ENCODE measurements at regions not wholly inside any gene's neighbourhood (a gene's known extent, or its start where the extent isn't known, plus 50 kb on each side); places are given as distances from the start of the nearest gene placed in this dataset.

GRCh38 chrX:139454743-139455142 is 75.8 kb upstream of the F9 start:
- FAIRE-seq: no peak
- no TSS peak for BruUV-seq (replicated peaks)
- TF ChIP-seq, protein P1, sequence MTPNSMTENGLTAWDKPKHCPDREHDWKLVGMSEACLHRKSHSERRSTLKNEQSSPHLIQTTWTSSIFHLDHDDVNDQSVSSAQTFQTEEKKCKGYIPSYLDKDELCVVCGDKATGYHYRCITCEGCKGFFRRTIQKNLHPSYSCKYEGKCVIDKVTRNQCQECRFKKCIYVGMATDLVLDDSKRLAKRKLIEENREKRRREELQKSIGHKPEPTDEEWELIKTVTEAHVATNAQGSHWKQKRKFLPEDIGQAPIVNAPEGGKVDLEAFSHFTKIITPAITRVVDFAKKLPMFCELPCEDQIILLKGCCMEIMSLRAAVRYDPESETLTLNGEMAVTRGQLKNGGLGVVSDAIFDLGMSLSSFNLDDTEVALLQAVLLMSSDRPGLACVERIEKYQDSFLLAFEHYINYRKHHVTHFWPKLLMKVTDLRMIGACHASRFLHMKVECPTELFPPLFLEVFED (CRISPR knock-in tag; conservative IDR thresholded peaks at IDR 0.05): no peak
- TF ChIP-seq ZNF232 (CRISPR knock-in tag; IDR thresholded peaks at IDR 0.05) (no peak), MCM5 (IDR thresholded peaks at IDR 0.05; ENCODE audit: low read depth) (no peak), TAF1 (IDR thresholded peaks at IDR 0.05; ENCODE audit: control insufficient read depth, extremely low read depth, insufficient read depth, low read length, severe bottlenecking) (no peak), SAFB2 (IDR thresholded peaks at IDR 0.05; ENCODE audit: borderline replicate concordance, low read depth, low read length, severe bottlenecking) (no peak), ZNF655 (CRISPR knock-in tag; IDR thresholded peaks at IDR 0.05) (no peak), EP300 (IDR thresholded peaks at IDR 0.05; ENCODE audit: low read length) (no peak), ZFX (CRISPR knock-in tag; IDR thresholded peaks at IDR 0.05) (no peak), SNRNP70 (optimal IDR thresholded peaks at IDR 0.05; ENCODE audit: low read depth, low read length) (no peak), RBBP5 (IDR thresholded peaks at IDR 0.05; ENCODE audit: borderline replicate concordance, insufficient read depth, low read length, poor library complexity, severe bottlenecking) (no peak), FOXP1 (CRISPR knock-in tag; IDR thresholded peaks at IDR 0.05) (no peak), ZNF324 (CRISPR knock-in tag; IDR thresholded peaks at IDR 0.05) (no peak), ZBTB5 (IDR thresholded peaks at IDR 0.05) (no peak), JUNB (CRISPR knock-in tag; conservative IDR thresholded peaks at IDR 0.05) (no peak), E2F4 (CRISPR knock-in tag; IDR thresholded peaks at IDR 0.05; ENCODE audit: low read depth) (no peak)
- TF ChIP-seq, protein P2, sequence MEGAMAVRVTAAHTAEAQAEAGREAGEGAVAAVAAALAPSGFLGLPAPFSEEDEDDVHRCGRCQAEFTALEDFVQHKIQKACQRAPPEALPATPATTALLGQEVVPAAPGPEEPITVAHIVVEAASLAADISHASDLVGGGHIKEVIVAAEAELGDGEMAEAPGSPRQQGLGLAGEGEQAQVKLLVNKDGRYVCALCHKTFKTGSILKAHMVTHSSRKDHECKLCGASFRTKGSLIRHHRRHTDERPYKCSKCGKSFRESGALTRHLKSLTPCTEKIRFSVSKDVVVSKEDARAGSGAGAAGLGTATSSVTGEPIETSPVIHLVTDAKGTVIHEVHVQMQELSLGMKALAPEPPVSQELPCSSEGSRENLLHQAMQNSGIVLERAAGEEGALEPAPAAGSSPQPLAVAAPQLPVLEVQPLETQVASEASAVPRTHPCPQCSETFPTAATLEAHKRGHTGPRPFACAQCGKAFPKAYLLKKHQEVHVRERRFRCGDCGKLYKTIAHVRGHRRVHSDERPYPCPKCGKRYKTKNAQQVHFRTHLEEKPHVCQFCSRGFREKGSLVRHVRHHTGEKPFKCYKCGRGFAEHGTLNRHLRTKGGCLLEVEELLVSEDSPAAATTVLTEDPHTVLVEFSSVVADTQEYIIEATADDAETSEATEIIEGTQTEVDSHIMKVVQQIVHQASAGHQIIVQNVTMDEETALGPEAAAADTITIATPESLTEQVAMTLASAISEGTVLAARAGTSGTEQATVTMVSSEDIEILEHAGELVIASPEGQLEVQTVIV (CRISPR knock-in tag; IDR thresholded peaks at IDR 0.05; ENCODE audit: borderline replicate concordance): no peak

More at GRCh38 chrX:139454743-139455142, 75.8 kb upstream of the F9 start:
- Histone ChIP-seq H3K9me1 (ENCODE audit: control insufficient read depth, insufficient read depth, low read length) (no peaks in the 10 kb centered on the region), H3K27me3 (ENCODE audit: control insufficient read depth in 2 of 2, insufficient read depth in 2 of 2, low read length in 2 of 2) (no peaks in the 10 kb centered on the region), H2AFZ (ENCODE audit: low read depth, low read length) (no peak overlapping the region), H3K36me3 (ENCODE audit: control insufficient read depth, insufficient read depth, low read length) (no peaks in the 10 kb centered on the region), H3K9me3 (replicated peaks; ENCODE audit: control insufficient read depth, insufficient read depth, low read depth, low read length) (no peaks in the 10 kb centered on the region), H3K9ac (ENCODE audit: insufficient read depth in 1 of 2, low read depth in 2 of 2, low read length in 2 of 2) (no peak overlapping the region), H3K27ac (ENCODE audit: extremely low read depth, low read depth, low read length) (no peak overlapping the region), H3K4me2 (ENCODE audit: insufficient read depth, low read length) (no peak overlapping the region), H3K4me3 (no peak overlapping the region), H4K20me1 (replicated peaks; ENCODE audit: control insufficient read depth, insufficient read depth, low read length) (no peaks in the 10 kb centered on the region), H3K79me2 (ENCODE audit: control insufficient read depth, insufficient read depth, low read length) (no peaks in the 10 kb centered on the region), H3K4me1 (replicated peaks in 1 of 2; ENCODE audit: control insufficient read depth in 2 of 2, insufficient read depth in 2 of 2, low read length in 2 of 2) (no peaks in the 10 kb centered on the region)
- ChIA-PET CTCF (ENCODE audit: low intra/inter-chr PET ratio) (no interaction called here), POLR2A (no interaction called here)
- ATAC-seq (no peak), DNase-seq (ENCODE audit: extremely low read depth in 1 of 4, low spot score in 3 of 4) (no peak)
- WGBS (ENCODE audit: insufficient coverage, low coverage, missing lambda C conversion rate): 0% methylated on average over 1 of the region's 1 CpG
- in situ Hi-C loops (cut with MboI): no loop called here
- intact Hi-C loops (cut with micrococcal nuclease): no loop called here
